ENCODE measurements at regions not wholly inside any gene's neighbourhood (a gene's known extent, or its start where the extent isn't known, plus 50 kb on each side); places are given as distances from the start of the nearest gene placed in this dataset.

DNA sequence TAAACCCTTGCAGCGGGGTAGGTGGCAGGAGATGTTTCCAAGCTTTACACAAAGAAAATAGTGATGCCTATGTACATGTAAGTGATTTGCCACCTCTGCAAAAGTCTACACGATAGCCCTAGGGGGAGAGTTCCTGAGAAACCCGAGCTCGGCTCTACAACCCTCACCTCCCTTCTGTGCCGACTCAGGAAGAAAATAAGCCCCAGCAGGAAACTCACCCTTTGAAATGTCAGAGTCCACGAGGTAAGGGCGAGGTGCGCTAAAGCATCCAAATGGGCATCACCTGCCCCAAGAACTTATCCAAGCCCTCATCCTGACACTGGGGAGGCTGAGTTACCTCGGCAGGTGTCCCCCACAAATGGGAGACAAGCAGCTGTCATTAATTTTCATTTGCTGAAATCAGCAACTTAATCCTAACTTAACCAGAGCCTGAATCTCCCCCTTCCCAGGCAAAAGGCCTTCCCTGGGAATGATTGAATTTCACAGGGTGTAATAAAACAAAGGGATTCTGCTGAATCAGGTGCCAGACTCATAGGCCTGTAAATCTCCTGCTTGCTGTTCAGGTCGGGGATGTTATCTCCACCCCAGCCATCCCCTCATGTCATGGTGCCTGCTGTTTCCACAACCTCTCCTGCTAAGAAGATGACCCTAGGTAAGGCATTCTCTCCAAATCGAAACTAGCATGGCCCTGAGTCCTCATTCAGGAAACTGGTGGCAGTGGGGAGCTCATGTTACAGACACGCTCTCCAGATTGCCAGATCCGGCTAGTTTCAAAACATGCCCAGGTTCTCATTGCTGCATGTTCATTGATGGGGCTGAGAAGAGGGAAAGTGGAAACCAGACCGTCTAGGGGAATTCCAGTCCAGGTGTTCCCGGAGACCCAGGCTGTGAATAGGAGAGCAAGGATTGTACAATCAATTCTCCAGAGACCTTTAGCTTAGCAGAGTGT is 105.3 kb upstream of the KIRREL3 start:
- no peak for DNase-seq

GRCh38 chr11:127103586-127104388 is 103.2 kb upstream of the KIRREL3 start:
- DNase-seq: no peak

DNA sequence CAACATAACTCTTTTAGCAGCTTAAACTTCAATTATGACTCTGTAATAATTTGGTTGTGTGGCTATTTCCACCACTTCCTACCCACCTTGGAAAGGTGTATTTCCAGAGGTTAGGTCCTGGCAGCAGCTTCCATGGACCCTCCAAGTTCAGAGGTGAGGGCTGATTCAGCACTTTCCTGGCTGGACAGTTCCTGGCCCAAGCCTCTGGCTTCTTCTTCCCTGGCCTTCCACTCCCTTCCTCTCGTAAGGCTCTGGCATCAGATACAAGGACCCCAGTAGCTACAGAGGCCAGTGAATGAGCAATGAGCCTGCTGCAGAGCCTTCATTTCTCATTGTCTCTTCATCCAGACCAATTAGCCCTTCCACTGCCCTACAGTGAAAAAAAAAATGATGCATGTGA is 98.1 kb upstream of the KIRREL3 start:
- DNase-seq: no peak

- DNase-seq: no peak
These were observed 80.2 kb upstream of the KIRREL3 start for GRCh38 chr11:127080735-127081134.

DNA sequence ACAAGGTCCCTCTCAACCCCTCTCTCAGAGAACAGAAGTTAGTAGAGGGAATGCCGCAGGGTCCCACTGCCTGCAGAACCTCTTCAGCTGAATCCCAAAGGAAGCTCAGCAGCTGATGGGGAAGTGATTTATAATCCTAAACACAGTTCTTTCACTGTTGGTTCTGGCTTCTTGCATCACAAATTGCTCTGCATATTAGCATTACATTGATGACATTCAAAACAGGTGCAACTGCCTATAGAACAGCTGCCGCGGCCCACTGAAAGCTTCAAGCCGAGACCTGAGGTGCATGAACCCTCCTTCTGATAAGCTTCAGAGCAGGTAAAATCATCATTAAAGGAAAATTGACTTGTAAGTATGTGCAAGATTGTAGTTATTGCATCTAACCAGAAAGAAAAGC is 75.2 kb upstream of the KIRREL3 start:
- no peak for DNase-seq

- peak in 1 of 2 experiments; percentile 5 for DNase-seq
These were observed 73.7 kb upstream of the KIRREL3 start for GRCh38 chr11:127074151-127074761.

GRCh38 chr11:127073621-127074020 is 73.1 kb upstream of the KIRREL3 start:
- no peak for DNase-seq

GRCh38 chr11:127071606-127072005 is 71.0 kb upstream of the KIRREL3 start:
- no peak for DNase-seq

DNA sequence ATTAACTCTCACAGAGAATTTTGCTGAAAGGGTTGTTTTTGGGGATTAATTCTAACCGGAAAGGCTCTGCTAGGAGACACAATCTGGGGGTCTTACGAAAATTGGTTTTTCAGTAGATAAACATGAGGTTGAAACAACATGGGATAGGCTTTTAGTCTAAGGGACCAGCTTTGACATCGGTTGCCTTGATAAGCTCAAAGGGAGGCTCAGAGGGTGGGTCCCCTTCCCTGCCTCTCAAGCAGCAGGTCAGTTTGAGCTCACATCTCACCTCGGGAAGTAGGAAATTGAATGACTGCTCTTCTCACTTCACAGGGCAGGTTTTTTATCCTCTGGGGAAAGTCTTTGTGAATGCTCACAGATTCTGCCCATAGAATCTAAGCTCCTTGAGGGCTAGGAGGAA is 70.2 kb upstream of the KIRREL3 start:
- no peak for DNase-seq

GRCh38 chr11:127066401-127067090 is 66.0 kb upstream of the KIRREL3 start:
- no peak for DNase-seq

GRCh38 chr11:127063241-127063640 is 62.7 kb upstream of the KIRREL3 start:
- DNase-seq: no peak

GRCh38 chr11:127061947-127062346 is 61.4 kb upstream of the KIRREL3 start:
- DNase-seq: no peak

DNA sequence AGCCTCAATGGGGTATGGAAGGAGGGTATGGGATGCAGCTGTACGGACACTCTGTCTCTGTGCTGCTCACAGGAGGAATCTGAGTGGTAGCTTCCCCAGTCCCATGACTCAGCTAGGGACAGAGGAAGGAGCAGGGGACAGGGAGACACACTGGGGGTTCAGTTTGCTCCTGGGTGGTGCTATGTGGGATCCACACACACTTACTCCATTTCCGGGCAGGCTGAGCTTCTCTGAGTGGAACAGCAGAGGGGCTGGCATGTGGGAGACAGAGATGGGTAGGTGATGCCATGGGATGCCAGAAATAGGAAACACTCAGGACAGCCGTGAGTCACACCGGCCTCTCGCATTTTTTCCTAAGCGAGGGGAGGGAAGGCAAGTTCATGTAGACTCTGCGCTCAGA is 59.2 kb upstream of the KIRREL3 start:
- no peak for DNase-seq

GRCh38 chr11:127059286-127059685 is 58.7 kb upstream of the KIRREL3 start:
- no peak for DNase-seq

- DNase-seq: no peak
These were observed 58.0 kb upstream of the KIRREL3 start for GRCh38 chr11:127058524-127058923.

DNA sequence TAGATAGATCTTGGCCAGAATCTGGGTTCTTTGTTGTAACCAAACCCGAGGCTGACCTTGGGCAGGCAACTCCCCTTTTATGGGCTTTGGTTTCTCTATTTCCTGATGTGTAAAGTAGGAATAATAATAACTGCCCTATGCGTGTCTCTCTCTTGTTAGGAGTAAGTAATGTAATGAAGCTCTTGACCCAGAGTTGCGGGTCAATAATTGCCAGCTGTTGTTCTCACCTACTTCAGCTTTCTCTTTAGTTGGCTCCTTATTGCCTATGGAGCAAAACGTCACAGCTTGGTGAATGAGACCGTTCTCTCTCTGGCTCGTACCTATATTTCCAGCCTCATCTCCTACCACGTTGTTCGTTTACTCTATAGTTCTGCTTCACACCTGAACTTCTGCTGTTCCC is 56.6 kb upstream of the KIRREL3 start:
- no peak for DNase-seq

GRCh38 chr11:127056338-127056971 is 55.9 kb upstream of the KIRREL3 start:
- DNase-seq: no peak

DNA sequence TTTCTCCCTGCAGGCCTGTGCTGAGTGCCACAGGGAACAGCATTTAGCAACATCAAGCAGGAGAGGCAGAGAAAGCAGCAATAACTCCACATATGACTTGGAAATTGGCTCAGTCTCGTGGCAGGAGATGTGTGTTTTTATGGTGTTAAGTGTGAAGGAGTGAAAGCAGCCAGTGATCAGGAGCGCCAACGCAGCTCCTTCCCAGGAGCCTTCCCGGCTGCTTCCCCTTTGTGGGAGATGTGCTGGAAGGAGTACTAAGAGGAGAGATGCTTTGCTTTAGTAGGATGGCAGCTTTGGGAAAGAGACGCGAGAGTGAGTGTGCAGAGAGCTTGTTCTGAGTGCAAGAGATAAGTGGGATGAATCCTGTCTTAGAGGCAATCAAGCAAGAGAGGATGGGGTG is 54.7 kb upstream of the KIRREL3 start:
- DNase-seq: no peak

GRCh38 chr11:127054153-127054552 is 53.6 kb upstream of the KIRREL3 start:
- DNase-seq: no peak

- no peak for DNase-seq
These were observed 51.8 kb upstream of the KIRREL3 start for GRCh38 chr11:127052404-127052803.

All from activated CD4-positive, alpha-beta T cell treated with anti-CD3 and anti-CD28 coated beads, Interleukin-2, amount 50 U/mL, for 48 hours (primary cell).